Cardiac muscle cell (in vitro differentiated cells and primary cell): ENCODE measurements at regions not wholly inside any gene's neighbourhood (a gene's known extent, or its start where the extent isn't known, plus 50 kb on each side); places are given as distances from the start of the nearest gene placed in this dataset.
"Not testable (repeated sequence)": the region's sequence is repeated elsewhere in the genome, so short reads cannot be mapped to it uniquely, and the experiment has no call there.

Experiments
- DNase-seq, 2 donors: peaks; one replicate each; pipeline versions ENCODE4 v3.0.0 to v3.0.0-alpha.2; 2010 to 2017; ENCODE audit warnings: low read depth in 1 of 2, low spot score in 1 of 2
- H3K27ac ChIP-seq: fragments of 200-600 bp; sonication (generic); 2 replicates; pipeline ENCODE4 v1.5.1; 2016
- H3K27me3 ChIP-seq: fragments of 200-600 bp; sonication (generic); 2 replicates; pipeline ENCODE4 v1.6.0; 2016; ENCODE audit warnings: control low read depth
- H3K36me3 ChIP-seq: fragments of 200-600 bp; sonication (generic); 2 replicates; pipeline ENCODE4 v1.5.1; 2016; ENCODE audit warnings: control low read depth
- H3K4me1 ChIP-seq: fragments of 200-600 bp; sonication (generic); 2 replicates; pipeline ENCODE4 v1.8.1; 2017; ENCODE audit warnings: low read depth, mild to moderate bottlenecking, mixed run types
- H3K4me3 ChIP-seq: fragments of 200-600 bp; sonication (generic); 2 replicates; pipeline ENCODE4 v1.5.1; 2016; ENCODE audit warnings: mild to moderate bottlenecking
- H3K9me3 ChIP-seq: fragments of 200-600 bp; sonication (generic); 2 replicates; pipeline ENCODE4 v1.5.1; 2017; ENCODE audit warnings: low read depth, mild to moderate bottlenecking, control low read depth
- TF ChIP-seq, protein P1 (sequence below): IDR thresholded peaks from 2 replicates; pipeline ENCODE4 v1.5.1; 2012; ENCODE audit warnings: low read depth, mild to moderate bottlenecking, low read length

GRCh38 chr11:106161775-106162634, 84.5 kb downstream of the AASDHPPT start:
- no peak overlapping the region for H3K4me3 ChIP-seq
- H3K27me3 ChIP-seq = no peaks in the 10 kb centered on the region
- TF ChIP-seq, protein P1, sequence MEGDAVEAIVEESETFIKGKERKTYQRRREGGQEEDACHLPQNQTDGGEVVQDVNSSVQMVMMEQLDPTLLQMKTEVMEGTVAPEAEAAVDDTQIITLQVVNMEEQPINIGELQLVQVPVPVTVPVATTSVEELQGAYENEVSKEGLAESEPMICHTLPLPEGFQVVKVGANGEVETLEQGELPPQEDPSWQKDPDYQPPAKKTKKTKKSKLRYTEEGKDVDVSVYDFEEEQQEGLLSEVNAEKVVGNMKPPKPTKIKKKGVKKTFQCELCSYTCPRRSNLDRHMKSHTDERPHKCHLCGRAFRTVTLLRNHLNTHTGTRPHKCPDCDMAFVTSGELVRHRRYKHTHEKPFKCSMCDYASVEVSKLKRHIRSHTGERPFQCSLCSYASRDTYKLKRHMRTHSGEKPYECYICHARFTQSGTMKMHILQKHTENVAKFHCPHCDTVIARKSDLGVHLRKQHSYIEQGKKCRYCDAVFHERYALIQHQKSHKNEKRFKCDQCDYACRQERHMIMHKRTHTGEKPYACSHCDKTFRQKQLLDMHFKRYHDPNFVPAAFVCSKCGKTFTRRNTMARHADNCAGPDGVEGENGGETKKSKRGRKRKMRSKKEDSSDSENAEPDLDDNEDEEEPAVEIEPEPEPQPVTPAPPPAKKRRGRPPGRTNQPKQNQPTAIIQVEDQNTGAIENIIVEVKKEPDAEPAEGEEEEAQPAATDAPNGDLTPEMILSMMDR = no peak
- no peaks in the 10 kb centered on the region for H3K4me1 ChIP-seq
- no peaks in the 10 kb centered on the region for H3K36me3 ChIP-seq
- no peak overlapping the region for H3K27ac ChIP-seq
- no peak for DNase-seq
- H3K9me3 ChIP-seq = no peaks in the 10 kb centered on the region

DNA sequence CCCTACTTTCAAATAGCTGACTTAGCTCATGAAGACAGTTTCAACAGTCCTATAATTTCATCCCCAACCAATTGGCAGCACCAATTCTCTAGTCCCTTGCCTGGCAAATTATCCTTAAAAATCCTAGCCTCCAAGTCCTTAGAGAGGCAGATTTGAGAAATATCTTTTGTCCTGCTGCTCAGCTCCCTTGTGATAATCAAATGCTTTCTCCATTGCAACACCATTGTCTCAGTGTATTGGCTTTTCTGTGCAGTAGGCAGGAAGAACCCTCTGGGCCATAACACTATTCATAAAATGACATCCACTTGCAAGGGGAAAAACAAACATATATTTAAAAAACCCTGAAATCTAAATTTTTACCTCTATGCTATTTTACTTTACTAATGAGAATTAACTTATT, 89.6 kb downstream of the AASDHPPT start:
- Histone ChIP-seq H3K9me3 (no peaks in the 10 kb centered on the region), H3K4me1 (no peaks in the 10 kb centered on the region), H3K4me3 (no peak overlapping the region), H3K27me3 (no peaks in the 10 kb centered on the region), H3K27ac (no peak overlapping the region), H3K36me3 (no peaks in the 10 kb centered on the region)
- TF ChIP-seq, protein P1 = no peak
- no peak for DNase-seq

DNA sequence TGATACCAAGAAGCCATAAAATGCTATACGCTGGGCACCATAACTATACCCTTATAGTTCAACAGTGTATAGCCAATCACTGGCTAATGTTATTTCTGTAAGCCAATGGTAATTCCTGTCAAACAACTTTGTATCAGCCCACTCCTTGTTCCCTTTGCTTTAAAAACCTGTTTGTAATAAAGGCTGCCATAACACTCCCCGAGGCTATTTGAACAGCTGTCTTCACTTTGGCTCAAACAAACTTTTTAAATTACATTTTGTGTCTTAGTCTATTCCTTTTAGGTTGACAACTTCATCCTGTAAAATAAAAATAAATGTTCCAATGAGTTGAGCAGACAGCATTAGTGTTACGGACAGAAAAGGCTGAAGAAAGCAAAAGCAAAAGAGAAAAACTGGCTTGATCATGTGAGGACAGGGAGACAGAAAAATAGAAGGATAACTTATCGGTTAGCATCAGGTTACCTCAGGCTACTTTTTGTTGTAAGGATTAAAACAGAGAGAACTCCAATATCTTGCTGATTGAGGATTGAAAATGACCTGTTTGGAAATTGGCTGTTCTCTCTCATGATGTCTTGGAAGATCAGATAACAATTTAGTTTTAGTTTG, 95.0 kb downstream of the AASDHPPT start:
- Histone ChIP-seq H3K36me3 (no peaks in the 10 kb centered on the region), H3K4me1 (no peaks in the 10 kb centered on the region), H3K4me3 (no peak overlapping the region), H3K27me3 (no peaks in the 10 kb centered on the region), H3K27ac (no peak overlapping the region), H3K9me3 (no peaks in the 10 kb centered on the region)
- TF ChIP-seq, protein P1 = no peak
- no peak for DNase-seq

- H3K27me3 ChIP-seq = no peaks in the 10 kb centered on the region
- H3K4me1 ChIP-seq = no peaks in the 10 kb centered on the region
- H3K4me3 ChIP-seq = no peak overlapping the region
- TF ChIP-seq, protein P1 = no peak
- H3K27ac ChIP-seq = no peak overlapping the region
- H3K36me3 ChIP-seq = no peaks in the 10 kb centered on the region
- DNase-seq = no peak
- H3K9me3 ChIP-seq = no peaks in the 10 kb centered on the region
Observed at GRCh38 chr11:106173291-106173690, 95.8 kb downstream of the AASDHPPT start.

DNA sequence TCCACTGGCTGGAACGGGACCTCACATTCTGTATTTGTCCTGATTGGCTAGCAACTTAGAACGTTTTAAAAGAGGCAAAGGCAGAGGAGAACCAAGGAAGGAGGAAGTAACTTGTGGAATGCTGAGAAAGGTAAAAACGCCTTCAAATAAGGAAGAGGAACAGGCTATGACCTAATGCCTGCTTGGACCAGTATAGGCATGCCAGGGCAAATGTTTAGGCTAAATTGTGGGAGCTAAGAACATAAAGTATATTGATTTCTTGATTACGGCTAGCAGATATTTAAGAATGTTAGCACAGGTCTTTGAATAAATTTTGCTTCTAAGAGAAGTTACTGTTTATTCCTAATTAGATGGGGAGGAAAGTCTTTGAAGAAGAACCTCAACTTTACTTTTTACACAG, 96.5 kb downstream of the AASDHPPT start:
- H3K27me3 ChIP-seq, H3K4me3 ChIP-seq, DNase-seq, H3K27ac ChIP-seq, H3K9me3 ChIP-seq, H3K36me3 ChIP-seq, H3K4me1 ChIP-seq: not testable (repeated sequence)

- DNase-seq = no peak
- Histone ChIP-seq H3K27ac (no peak overlapping the region), H3K4me3 (no peak overlapping the region), H3K9me3 (no peaks in the 10 kb centered on the region), H3K27me3 (no peaks in the 10 kb centered on the region), H3K36me3 (no peaks in the 10 kb centered on the region), H3K4me1 (no peaks in the 10 kb centered on the region)
- TF ChIP-seq, protein P1 = no peak
Observed at GRCh38 chr11:106176817-106177216, 99.4 kb downstream of the AASDHPPT start.
